CD14-positive monocyte (primary cell): ENCODE measurements at regions not wholly inside any gene's neighbourhood (a gene's known extent, or its start where the extent isn't known, plus 50 kb on each side); places are given as distances from the start of the nearest gene placed in this dataset.

ENCODE experiments used
- DNase-seq, 3 donors: peaks; one replicate each; pipeline ENCODE4 v3.0.0-alpha.2; 2011 to 2022
- H2AFZ ChIP-seq: 2 replicates; pipeline ENCODE4 v1.6.0; 2012; ENCODE audit warnings: mild to moderate bottlenecking, low read depth, low read length, inconsistent platforms; ENCODE audit not compliant: insufficient read depth, poor library complexity, severe bottlenecking
- H3K27ac ChIP-seq, 2 donors: 1 replicate in 1 of 2; 2 replicates in 1 of 2; pipeline ENCODE4 v1.5.1; 2012 to 2013; ENCODE audit warnings: low read length in 2 of 2, control low read depth in 1 of 2, inconsistent platforms in 1 of 2, low read depth in 1 of 2, mild to moderate bottlenecking in 1 of 2
- H3K27me3 ChIP-seq, 2 donors: one replicate each; pipeline versions ENCODE4 v1.6.0 to v1.6.1; 2011 to 2013; ENCODE audit warnings: low read length in 2 of 2; ENCODE audit not compliant: control insufficient read depth in 2 of 2, insufficient read depth in 2 of 2
- H3K36me3 ChIP-seq, 2 donors: replicated peaks in 1 of 2; 1 replicate in 1 of 2; 2 replicates in 1 of 2; pipeline versions ENCODE4 v1.5.1 to v1.6.1; 2012 to 2013; ENCODE audit warnings: low read length in 2 of 2, control low read depth in 1 of 2, inconsistent platforms in 1 of 2, mild to moderate bottlenecking in 1 of 2; ENCODE audit not compliant: insufficient read depth in 2 of 2, control insufficient read depth in 1 of 2
- H3K4me1 ChIP-seq, 2 donors: 1 replicate in 1 of 2; 2 replicates in 1 of 2; pipeline versions ENCODE4 v1.5.1 to v1.6.1; 2012 to 2013; ENCODE audit warnings: low read length in 2 of 2, control low read depth in 1 of 2, inconsistent platforms in 1 of 2, mild to moderate bottlenecking in 1 of 2, moderate library complexity in 1 of 2; ENCODE audit not compliant: insufficient read depth in 2 of 2, control insufficient read depth in 1 of 2
- H3K4me2 ChIP-seq: replicated peaks from 2 replicates; pipeline ENCODE3; 2012; ENCODE audit warnings: low read length, moderate library complexity, mild to moderate bottlenecking; ENCODE audit not compliant: poor library complexity, severe bottlenecking; ENCODE audit errors: extremely low read depth
- H3K4me3 ChIP-seq, 3 experiments: fragments of 200-600 bp in 1 of 3; sonication (generic) in 1 of 3; replicated peaks in 1 of 3; 1 replicate in 2 of 3; 2 replicates in 1 of 3; pipeline ENCODE4 v1.5.1; 2011 to 2013; ENCODE audit warnings: low read length in 3 of 3, mild to moderate bottlenecking in 3 of 3, control low read depth in 2 of 3, low read depth in 2 of 3, inconsistent platforms in 1 of 3, moderate library complexity in 1 of 3
- H3K79me2 ChIP-seq: 2 replicates; pipeline ENCODE4 v1.6.0; 2012; ENCODE audit warnings: mild to moderate bottlenecking, control low read depth, inconsistent platforms, low read length, moderate library complexity; ENCODE audit not compliant: insufficient read depth
- H3K9ac ChIP-seq: 2 replicates; pipeline ENCODE4 v1.6.0; 2017; ENCODE audit warnings: low read length, mild to moderate bottlenecking; ENCODE audit not compliant: insufficient read depth, poor library complexity, severe bottlenecking
- H3K9me3 ChIP-seq, 2 donors: replicated peaks in 1 of 2; 1 replicate in 1 of 2; 2 replicates in 1 of 2; pipeline versions ENCODE4 v1.5.1 to v1.6.1; 2012 to 2013; ENCODE audit warnings: low read length in 2 of 2, control low read depth in 1 of 2; ENCODE audit not compliant: control insufficient read depth in 1 of 2, insufficient read depth in 1 of 2
- H4K20me1 ChIP-seq: 2 replicates; pipeline ENCODE4 v1.6.0; 2012; ENCODE audit warnings: mild to moderate bottlenecking, low read length, control low read depth, moderate library complexity; ENCODE audit not compliant: insufficient read depth
- H3K27ac Mint-ChIP-seq, 7 donors: one replicate each; pipeline ENCODE4 v1.8.0; 2020; ENCODE audit warnings: mild to moderate bottlenecking in 7 of 7, mixed read lengths in 7 of 7, moderate library complexity in 6 of 7, inconsistent platforms in 2 of 7
- H3K27me3 Mint-ChIP-seq, 3 donors: one replicate each; pipeline ENCODE4 v1.8.0; 2021 to 2022; ENCODE audit warnings: low read depth in 3 of 3, mild to moderate bottlenecking in 3 of 3, mixed read lengths in 3 of 3, moderate library complexity in 3 of 3, inconsistent platforms in 1 of 3
- H3K36me3 Mint-ChIP-seq, 2 donors: one replicate each; pipeline ENCODE4 v1.8.0; 2020; ENCODE audit warnings: mixed read lengths in 2 of 2, inconsistent platforms in 1 of 2, mild to moderate bottlenecking in 1 of 2
- H3K4me1 Mint-ChIP-seq: one replicate; pipeline ENCODE4 v1.8.0; 2020; ENCODE audit warnings: mild to moderate bottlenecking, mixed read lengths
- H3K4me3 Mint-ChIP-seq, 2 donors: one replicate each; pipeline ENCODE4 v1.8.0; 2020; ENCODE audit warnings: mild to moderate bottlenecking in 2 of 2, mixed read lengths in 2 of 2, moderate library complexity in 1 of 2
- H3K9me3 Mint-ChIP-seq, 7 donors: one replicate each; pipeline ENCODE4 v1.8.0; 2020 to 2022; ENCODE audit warnings: mixed read lengths in 7 of 7, mild to moderate bottlenecking in 6 of 7, moderate library complexity in 6 of 7, inconsistent platforms in 2 of 7
- WGBS: methylation state at CpG from one replicate; pipeline ENCODE4 v1.1.5; 2013; ENCODE audit warnings: missing lambda C conversion rate; ENCODE audit not compliant: insufficient coverage; 5-methylcytosine and 5-hydroxymethylcytosine counted together
- intact Hi-C, 2 donors: fragments of 100-400 bp; cut with micrococcal nuclease; formaldehyde crosslinking; loops; one replicate each; pipeline versions ENCODE4 v1.15.0 to v1.15.1; 2023
- TF ChIP-seq, protein P1 (sequence below): fragments of 200-600 bp; IDR thresholded peaks from one replicate; pipeline ENCODE4 v1.8.0; 2022; ENCODE audit warnings: antibody characterized with exemption, mild to moderate bottlenecking

DNA sequence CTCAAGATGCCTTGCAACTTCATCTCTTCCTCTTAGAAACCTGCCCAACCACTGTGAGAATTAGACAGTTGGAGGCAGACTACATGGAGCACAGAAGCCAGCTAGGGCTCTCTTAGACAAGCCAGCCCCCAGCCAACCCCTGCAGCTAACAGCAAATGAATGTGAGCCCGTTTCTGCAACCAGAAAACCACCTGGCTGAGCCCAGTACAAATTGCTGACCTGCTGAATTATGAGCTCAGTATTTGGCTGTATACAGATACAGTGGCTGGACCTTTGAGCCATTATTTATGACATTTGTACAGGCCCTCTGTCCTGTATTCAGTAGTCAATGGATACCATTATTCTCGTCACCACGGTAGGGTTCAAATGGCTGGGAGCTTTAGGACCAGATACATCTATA, 112.9 kb downstream of the TBX5 start:
- Mint-ChIP-seq H3K27me3 (peaks cover 0 to 2% (median 0%) of the 10 kb centered on the region in 3 donors), H3K9me3 (peaks cover 0 to 9% (median 2%) of the 10 kb centered on the region in 7 donors), H3K4me1 (no peaks in the 10 kb centered on the region), H3K36me3 (no peaks in the 10 kb centered on the region), H3K4me3 (no peak overlapping the region), H3K27ac (no peak overlapping the region)
- no peaks in the 10 kb centered on the region for H3K4me1 ChIP-seq
- TF ChIP-seq, protein P1, sequence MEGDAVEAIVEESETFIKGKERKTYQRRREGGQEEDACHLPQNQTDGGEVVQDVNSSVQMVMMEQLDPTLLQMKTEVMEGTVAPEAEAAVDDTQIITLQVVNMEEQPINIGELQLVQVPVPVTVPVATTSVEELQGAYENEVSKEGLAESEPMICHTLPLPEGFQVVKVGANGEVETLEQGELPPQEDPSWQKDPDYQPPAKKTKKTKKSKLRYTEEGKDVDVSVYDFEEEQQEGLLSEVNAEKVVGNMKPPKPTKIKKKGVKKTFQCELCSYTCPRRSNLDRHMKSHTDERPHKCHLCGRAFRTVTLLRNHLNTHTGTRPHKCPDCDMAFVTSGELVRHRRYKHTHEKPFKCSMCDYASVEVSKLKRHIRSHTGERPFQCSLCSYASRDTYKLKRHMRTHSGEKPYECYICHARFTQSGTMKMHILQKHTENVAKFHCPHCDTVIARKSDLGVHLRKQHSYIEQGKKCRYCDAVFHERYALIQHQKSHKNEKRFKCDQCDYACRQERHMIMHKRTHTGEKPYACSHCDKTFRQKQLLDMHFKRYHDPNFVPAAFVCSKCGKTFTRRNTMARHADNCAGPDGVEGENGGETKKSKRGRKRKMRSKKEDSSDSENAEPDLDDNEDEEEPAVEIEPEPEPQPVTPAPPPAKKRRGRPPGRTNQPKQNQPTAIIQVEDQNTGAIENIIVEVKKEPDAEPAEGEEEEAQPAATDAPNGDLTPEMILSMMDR: no peak
- intact Hi-C loops: no loop called here
- no peaks in the 10 kb centered on the region for H3K36me3 ChIP-seq
- no peaks in the 10 kb centered on the region for H4K20me1 ChIP-seq
- no peaks in the 10 kb centered on the region for H3K79me2 ChIP-seq
- H3K27me3 ChIP-seq: no peaks in the 10 kb centered on the region
- WGBS: 82% methylated on average over 1 of the region's 3 CpGs
- no peak overlapping the region for H2AFZ ChIP-seq
- no peak overlapping the region for H3K27ac ChIP-seq
- no peak overlapping the region for H3K9ac ChIP-seq
- no peak overlapping the region for H3K4me2 ChIP-seq
- DNase-seq: no peak
- H3K9me3 ChIP-seq: no peaks in the 10 kb centered on the region
- no peak overlapping the region for H3K4me3 ChIP-seq

DNA sequence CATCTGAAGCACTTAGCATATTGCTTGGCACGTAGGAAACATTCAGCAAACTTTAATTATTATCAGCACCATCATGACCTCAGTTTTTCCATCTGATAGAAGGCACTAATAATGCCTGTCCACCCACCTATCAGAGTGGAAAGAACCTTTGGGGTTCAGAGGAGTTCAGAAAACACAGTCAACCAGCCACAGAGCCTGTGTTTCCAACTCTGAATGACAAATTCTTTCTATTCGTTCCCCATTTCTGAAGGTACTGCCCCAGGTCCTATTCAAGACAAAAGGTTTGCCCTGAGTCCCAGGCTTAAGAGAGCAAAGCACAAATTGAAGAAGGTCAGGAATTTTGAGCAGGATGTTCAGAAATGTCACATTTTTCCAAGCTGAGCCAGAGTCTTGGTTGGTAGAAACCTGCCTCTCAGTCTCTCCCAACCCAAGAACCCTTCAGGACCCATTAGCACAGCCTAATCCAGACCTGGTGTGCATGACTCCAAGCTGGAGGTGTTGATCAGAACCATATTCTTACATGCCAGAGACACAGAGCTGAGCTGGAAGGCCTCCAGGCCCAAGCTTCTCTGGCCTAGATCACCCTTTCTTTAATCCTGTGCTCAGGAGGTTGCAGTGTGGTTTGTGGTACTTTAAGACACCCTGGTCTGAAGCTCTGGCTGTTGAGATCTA, 114.4 kb downstream of the TBX5 start:
- H3K27ac ChIP-seq: no peak overlapping the region
- H3K27me3 Mint-ChIP-seq: peaks cover 0 to 4% (median 3%) of the 10 kb centered on the region in 3 donors
- no peak overlapping the region for H3K27ac Mint-ChIP-seq
- H3K36me3 Mint-ChIP-seq: no peaks in the 10 kb centered on the region
- TF ChIP-seq, protein P1: no peak
- no peaks in the 10 kb centered on the region for H4K20me1 ChIP-seq
- H3K4me3 ChIP-seq: no peak overlapping the region
- peaks cover 0 to 6% (median 0%) of the 10 kb centered on the region in 7 donors for H3K9me3 Mint-ChIP-seq
- no peak overlapping the region for H2AFZ ChIP-seq
- no peaks in the 10 kb centered on the region for H3K27me3 ChIP-seq
- no peaks in the 10 kb centered on the region for H3K9me3 ChIP-seq
- no peak overlapping the region for H3K9ac ChIP-seq
- H3K4me1 ChIP-seq: no peaks in the 10 kb centered on the region
- DNase-seq: no peak
- intact Hi-C loops: no loop called here
- H3K36me3 ChIP-seq: no peaks in the 10 kb centered on the region
- H3K4me3 Mint-ChIP-seq: no peak overlapping the region
- H3K4me1 Mint-ChIP-seq: no peaks in the 10 kb centered on the region
- 57% methylated on average over 1 of the region's 2 CpGs for WGBS
- H3K4me2 ChIP-seq: no peak overlapping the region
- no peaks in the 10 kb centered on the region for H3K79me2 ChIP-seq
